ENCODE measurements at regions not wholly inside any gene's neighbourhood (a gene's known extent, or its start where the extent isn't known, plus 50 kb on each side); places are given as distances from the start of the nearest gene placed in this dataset.

DNA sequence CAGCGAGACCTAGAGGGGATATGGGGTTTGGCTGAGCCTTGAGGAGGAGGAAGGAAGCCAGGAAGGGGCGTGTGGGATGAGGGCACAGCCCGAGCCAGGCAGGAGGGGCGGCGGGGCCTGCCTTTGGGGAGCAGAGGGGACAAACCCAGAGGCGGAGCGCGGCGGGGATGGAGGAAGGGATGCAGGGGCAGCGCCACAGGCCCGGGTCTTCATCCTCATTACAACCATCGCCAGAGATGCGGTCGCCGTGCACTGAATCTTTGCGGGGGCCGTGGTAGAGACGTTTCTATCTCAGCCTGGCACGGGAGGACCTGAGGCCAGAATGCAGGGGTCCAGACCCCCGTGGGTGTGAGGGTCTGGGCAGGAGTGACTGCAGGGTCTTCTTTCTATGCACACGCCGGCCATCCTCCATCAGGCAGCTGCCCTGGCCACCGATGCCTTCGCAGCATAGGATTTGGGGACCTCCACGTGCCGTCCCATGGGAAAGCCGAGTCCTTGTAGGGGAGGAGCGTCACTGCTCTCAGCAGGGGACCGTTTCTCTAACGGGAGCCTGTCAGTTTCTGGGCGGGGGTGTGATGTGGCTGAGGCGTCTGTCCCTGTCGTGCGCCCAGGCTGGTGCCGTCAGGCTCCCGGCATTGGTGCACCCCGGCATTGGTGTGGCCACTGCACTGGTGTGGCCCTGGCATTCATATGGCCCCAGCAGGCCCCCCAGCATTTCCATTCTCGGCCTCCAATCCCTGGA lies 1267.9 kb downstream of the BRD1 start:
- TF ChIP-seq, protein P1, sequence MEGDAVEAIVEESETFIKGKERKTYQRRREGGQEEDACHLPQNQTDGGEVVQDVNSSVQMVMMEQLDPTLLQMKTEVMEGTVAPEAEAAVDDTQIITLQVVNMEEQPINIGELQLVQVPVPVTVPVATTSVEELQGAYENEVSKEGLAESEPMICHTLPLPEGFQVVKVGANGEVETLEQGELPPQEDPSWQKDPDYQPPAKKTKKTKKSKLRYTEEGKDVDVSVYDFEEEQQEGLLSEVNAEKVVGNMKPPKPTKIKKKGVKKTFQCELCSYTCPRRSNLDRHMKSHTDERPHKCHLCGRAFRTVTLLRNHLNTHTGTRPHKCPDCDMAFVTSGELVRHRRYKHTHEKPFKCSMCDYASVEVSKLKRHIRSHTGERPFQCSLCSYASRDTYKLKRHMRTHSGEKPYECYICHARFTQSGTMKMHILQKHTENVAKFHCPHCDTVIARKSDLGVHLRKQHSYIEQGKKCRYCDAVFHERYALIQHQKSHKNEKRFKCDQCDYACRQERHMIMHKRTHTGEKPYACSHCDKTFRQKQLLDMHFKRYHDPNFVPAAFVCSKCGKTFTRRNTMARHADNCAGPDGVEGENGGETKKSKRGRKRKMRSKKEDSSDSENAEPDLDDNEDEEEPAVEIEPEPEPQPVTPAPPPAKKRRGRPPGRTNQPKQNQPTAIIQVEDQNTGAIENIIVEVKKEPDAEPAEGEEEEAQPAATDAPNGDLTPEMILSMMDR (IDR thresholded peaks at IDR 0.05), result no peak
- ATAC-seq (ENCODE audit: low FRiP score) (no peak), DNase-seq (ENCODE audit: low spot score) (no peak)

DNA sequence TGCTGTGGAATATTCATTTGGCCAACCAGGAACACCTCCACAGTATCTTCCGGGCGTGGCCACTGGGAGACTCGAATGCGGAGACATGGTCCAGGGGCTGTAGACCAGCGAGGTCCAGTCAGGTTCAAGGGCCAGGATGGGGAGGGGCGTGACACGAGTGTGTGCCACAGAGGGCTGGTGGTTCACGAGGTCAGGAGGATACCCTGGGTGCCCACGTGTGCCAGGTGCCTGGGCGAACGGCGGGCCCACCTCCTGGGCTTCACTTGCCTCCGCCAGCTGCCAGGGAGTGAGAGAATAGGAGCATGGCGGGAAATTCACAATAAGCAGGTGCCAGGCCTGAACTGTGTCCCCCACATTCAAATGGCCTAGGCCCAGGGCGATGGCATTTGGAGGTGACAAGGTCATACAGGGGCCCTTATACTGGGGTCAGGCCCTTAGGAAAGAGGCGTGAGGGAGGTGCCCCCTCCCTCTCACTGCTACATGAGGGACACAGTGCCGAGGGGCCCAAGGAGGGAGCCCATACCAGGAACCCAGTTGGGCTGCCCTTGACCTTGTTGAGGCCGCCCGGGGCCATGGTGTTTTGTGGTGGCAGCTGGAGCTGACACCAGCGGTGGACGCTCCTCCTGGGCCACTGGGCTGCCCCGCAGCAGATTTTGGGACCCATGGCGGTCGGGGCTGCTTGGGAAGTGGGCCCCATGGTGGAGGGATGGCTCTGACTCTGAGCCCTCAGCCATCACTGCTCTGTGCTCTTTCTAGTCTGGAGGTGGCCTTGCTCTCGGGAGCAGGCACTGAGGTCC lies 1268.9 kb downstream of the BRD1 start:
- DNase-seq (ENCODE audit: low spot score) (no peak), ATAC-seq (ENCODE audit: low FRiP score) (no peak)
- TF ChIP-seq, protein P1 (IDR thresholded peaks at IDR 0.05), result no peak

DNA sequence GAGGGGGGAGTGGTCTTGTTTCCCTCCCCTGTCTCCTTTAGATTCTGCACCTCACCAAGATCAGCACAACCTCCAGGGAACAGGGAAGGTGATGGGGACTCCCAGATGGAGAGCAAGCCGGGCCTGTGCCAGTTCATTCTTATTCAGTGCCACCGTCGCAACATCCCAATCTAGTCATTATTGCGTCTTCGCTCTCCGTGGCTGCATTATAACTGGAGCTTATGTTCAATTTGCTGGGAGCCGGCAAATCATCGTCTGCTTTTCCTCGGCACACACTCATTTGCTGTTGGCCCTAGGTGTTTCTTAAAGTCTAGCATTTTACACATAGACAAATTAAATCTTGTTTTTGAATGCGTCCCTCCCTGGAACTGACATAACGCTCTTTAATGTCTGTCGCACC lies 1269.7 kb downstream of the BRD1 start:
- DNase-seq (ENCODE audit: low spot score) (no peak), ATAC-seq (ENCODE audit: low FRiP score) (no peak)
- TF ChIP-seq, protein P1 (IDR thresholded peaks at IDR 0.05), result no peak

DNA sequence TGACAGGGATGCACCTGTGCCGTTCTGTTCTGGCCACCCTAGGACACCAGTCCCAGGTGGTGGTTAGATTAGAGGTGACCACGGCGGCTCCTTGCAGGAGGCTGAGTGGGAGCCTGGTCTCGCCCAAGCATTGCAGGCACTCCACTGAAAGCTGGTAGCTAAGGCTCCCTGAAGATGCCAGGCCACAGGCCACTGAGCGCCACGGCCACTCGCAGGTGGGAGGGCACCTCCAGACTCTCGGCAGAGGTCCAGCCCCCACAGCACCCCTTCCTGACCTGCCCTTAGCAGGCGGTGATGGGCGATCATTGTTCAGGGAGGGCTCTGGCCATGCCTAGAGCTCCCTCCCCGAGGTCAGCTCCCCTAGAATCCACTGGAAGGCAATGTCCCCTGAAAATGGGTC lies 1270.2 kb downstream of the BRD1 start:
- TF ChIP-seq, protein P1 (IDR thresholded peaks at IDR 0.05), result no peak
- no peak for DNase-seq (ENCODE audit: low spot score)
- ATAC-seq (ENCODE audit: low FRiP score), result no peak

DNA sequence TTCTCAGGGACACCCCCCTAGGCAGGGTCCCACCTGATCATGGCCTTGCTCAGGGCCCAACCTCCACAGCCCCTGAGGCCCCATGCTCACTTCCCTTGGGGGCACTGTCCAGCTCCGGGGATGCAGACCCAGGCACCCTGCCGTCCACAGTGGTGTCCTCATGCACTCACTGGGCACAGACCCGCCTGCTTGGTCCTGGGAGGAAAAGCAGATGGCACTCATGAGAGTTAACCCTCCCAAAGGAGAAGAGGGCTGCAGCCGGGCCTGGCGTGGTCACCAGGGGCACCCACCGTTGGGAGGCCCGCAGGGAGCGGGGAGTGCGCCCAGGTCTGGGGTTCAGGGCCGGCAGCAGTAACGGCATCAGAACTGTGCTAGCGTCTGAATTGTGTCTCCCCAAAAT lies 1270.9 kb downstream of the BRD1 start:
- no peak for ATAC-seq (ENCODE audit: low FRiP score)
- TF ChIP-seq, protein P1 (IDR thresholded peaks at IDR 0.05), result no peak
- DNase-seq (ENCODE audit: low spot score), result no peak

DNA sequence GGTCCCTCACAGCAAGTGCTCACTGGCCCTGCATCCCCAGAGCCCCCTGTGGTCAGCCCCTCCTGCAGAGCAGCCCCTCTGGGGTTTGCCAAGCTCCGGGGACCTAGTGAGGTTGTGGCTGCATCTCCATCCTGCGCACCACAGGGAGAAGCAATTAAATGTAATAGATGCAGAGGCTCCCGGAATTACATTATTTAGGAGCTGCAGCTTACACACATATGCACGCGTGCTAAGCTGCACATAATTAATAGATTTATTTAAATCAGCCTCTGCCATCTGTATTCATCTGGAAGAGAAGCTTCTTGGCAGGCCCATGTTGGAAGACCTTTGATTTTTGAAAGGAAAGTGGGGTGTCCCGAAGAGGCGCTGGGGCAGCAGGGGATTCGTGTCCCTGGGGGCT lies 1271.5 kb downstream of the BRD1 start:
- ATAC-seq (ENCODE audit: low FRiP score) (no peak), DNase-seq (ENCODE audit: low spot score) (no peak)
- TF ChIP-seq, protein P1 (IDR thresholded peaks at IDR 0.05), result no peak

DNA sequence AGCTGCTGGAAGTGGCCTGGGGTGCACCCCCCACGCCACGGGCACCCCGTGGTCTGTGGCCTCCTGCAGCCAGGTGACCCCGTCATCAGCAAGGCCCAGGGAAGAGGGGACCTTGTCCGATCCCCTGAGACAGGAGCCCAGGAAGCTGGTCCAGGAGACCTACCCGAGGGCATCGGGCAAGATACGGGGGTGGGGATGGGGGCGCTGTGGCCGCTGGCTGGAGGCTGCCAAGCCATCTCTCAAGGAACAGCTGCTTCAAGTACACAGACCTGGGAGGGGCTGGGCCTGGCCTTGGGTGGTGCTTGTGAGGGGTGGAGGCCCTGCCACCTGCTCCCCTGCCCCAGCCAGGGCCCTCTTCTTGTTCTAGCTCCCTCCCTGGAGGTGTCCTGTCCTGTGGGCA lies 1272.1 kb downstream of the BRD1 start:
- no peak for DNase-seq (ENCODE audit: low spot score)
- no peak for ATAC-seq (ENCODE audit: low FRiP score)
- TF ChIP-seq, protein P1 (IDR thresholded peaks at IDR 0.05), result no peak

All from omental fat pad (tissue), 3 donors.